HepG2 (cell line): ENCODE measurements at regions not wholly inside any gene's neighbourhood (a gene's known extent, or its start where the extent isn't known, plus 50 kb on each side); places are given as distances from the start of the nearest gene placed in this dataset.

Experiments
- CTCF ChIP-seq: sonication (generic); formaldehyde crosslinking; IDR thresholded peaks from 2 replicates; pipeline ENCODE4 v1.5.0; 2020; ENCODE audit warnings: mild to moderate bottlenecking, missing genetic modification reagents, moderate library complexity
- MED8 ChIP-seq: sonication (generic); formaldehyde crosslinking; IDR thresholded peaks from 2 replicates; pipeline ENCODE4 v1.8.1; 2023; ENCODE audit warnings: mild to moderate bottlenecking, missing genetic modification reagents; ENCODE audit not compliant: insufficient replicate concordance
- POLR2A ChIP-seq, 2 experiments: IDR thresholded peaks; 2 replicates each; pipeline ENCODE4 v1.6.1; 2011; ENCODE audit warnings: low read depth in 2 of 2, low read length in 2 of 2, mild to moderate bottlenecking in 1 of 2, moderate library complexity in 1 of 2; ENCODE audit not compliant: insufficient read depth in 1 of 2
- REPIN1 ChIP-seq: sonication (generic); formaldehyde crosslinking; IDR thresholded peaks from 2 replicates; pipeline ENCODE4 v1.8.0; 2022; ENCODE audit warnings: missing genetic modification reagents, low read depth, mild to moderate bottlenecking, borderline replicate concordance
- TARDBP ChIP-seq: sonication (generic); formaldehyde crosslinking; IDR thresholded peaks from 2 replicates; pipeline ENCODE4 v1.8.0; 2022; ENCODE audit warnings: mild to moderate bottlenecking, missing genetic modification reagents
- TCF12 ChIP-seq, 2 experiments: fragments of 450-650 bp in 1 of 2; sonication (generic) in 1 of 2; formaldehyde crosslinking in 1 of 2; IDR thresholded peaks; 2 replicates each; pipeline versions ENCODE4 v1.6.1 to v1.8.0; 2017 to 2022; ENCODE audit warnings: antibody characterized with exemption in 1 of 2, mild to moderate bottlenecking in 1 of 2, missing genetic modification reagents in 1 of 2, moderate library complexity in 1 of 2
- ZNF292 ChIP-seq: sonication (generic); formaldehyde crosslinking; IDR thresholded peaks from 2 replicates; pipeline ENCODE4 v1.8.1; 2022; ENCODE audit warnings: mild to moderate bottlenecking, low read depth, missing genetic modification reagents, borderline replicate concordance
- ZSCAN20 ChIP-seq: sonication (generic); formaldehyde crosslinking; IDR thresholded peaks from 2 replicates; pipeline ENCODE4 v1.4.0; 2020; ENCODE audit warnings: missing genetic modification reagents, mild to moderate bottlenecking, borderline replicate concordance
- TF ChIP-seq, protein P1 (sequence below): sonication (generic); formaldehyde crosslinking; IDR thresholded peaks from 2 replicates; pipeline ENCODE4 v1.5.0; 2020; ENCODE audit warnings: missing genetic modification reagents

DNA sequence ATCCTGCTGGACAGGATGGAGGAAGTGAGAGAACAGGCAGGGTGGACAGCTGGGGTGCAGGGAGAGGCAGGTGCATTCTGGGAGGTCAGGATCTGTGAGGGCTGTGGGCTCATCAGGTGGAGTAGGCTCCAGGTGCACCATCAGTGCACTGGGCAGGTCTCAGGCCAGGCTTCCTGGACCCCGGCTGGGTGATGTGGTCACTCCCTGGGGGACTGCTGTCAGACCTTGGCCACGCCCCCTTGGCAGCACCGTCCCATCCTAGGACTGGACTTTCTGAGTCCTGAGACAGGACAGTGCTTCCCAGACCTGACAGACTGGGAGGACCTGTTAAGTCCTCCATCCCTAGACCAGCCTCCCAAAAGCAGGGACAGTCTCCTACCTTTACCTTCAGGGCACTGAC lies 626.7 kb upstream of the DEFB115 start:
- TF ChIP-seq ZNF292 (CRISPR knock-in tag) (no peak), POLR2A (IDR thresholded peaks at IDR 0.05; ENCODE audit: insufficient read depth in 1 of 2, low read depth in 2 of 2, low read length in 2 of 2) (no peak), TCF12 (IDR thresholded peaks at IDR 0.05) (no peak), TCF12 (CRISPR knock-in tag; IDR thresholded peaks at IDR 0.05) (no peak), REPIN1 (CRISPR knock-in tag) (no peak), ZSCAN20 (no peak), MED8 (CRISPR knock-in tag) (no peak), CTCF (no peak), TARDBP (CRISPR knock-in tag) (no peak)
- TF ChIP-seq, protein P1, sequence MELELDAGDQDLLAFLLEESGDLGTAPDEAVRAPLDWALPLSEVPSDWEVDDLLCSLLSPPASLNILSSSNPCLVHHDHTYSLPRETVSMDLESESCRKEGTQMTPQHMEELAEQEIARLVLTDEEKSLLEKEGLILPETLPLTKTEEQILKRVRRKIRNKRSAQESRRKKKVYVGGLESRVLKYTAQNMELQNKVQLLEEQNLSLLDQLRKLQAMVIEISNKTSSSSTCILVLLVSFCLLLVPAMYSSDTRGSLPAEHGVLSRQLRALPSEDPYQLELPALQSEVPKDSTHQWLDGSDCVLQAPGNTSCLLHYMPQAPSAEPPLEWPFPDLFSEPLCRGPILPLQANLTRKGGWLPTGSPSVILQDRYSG, result no peak
